ENCODE measurements at regions not wholly inside any gene's neighbourhood (a gene's known extent, or its start where the extent isn't known, plus 50 kb on each side); places are given as distances from the start of the nearest gene placed in this dataset.

DNA sequence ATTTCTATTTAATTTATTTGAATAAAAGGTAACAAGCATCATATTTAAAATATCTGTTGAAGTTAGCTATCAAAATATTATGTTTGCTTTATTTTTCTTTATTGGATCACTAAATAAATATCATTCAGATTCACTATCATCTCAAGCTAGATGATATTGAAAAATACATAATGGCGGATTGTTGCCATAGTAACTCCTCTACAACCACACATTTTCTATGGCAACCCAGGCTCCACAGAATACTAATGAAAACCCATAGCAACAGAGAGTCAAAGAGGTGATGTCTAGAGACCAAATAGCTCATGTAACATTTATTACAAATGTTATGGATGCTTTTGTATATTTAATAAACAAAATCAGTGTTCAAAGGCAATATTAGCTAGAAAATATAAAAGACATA lies 148.9 kb upstream of the CDK1 start:
- no peaks in the 10 kb centered on the region for H3K9me3 Mint-ChIP-seq
- no peak overlapping the region for H3K27ac Mint-ChIP-seq
- ChIA-PET POLR2A (no interaction called here), CTCF (interaction anchor here (1.6 kb wide), 1 partner anchor 17 kb away, joined by 13 read pairs; no protein-coding TSS in a partner anchor)
- peaks cover 1% of the 10 kb centered on the region for H3K27me3 Mint-ChIP-seq
- H3K4me3 Mint-ChIP-seq, result no peak overlapping the region
- no peaks in the 10 kb centered on the region for H3K36me3 Mint-ChIP-seq (ENCODE audit: low read depth)
- TF ChIP-seq, protein P1, sequence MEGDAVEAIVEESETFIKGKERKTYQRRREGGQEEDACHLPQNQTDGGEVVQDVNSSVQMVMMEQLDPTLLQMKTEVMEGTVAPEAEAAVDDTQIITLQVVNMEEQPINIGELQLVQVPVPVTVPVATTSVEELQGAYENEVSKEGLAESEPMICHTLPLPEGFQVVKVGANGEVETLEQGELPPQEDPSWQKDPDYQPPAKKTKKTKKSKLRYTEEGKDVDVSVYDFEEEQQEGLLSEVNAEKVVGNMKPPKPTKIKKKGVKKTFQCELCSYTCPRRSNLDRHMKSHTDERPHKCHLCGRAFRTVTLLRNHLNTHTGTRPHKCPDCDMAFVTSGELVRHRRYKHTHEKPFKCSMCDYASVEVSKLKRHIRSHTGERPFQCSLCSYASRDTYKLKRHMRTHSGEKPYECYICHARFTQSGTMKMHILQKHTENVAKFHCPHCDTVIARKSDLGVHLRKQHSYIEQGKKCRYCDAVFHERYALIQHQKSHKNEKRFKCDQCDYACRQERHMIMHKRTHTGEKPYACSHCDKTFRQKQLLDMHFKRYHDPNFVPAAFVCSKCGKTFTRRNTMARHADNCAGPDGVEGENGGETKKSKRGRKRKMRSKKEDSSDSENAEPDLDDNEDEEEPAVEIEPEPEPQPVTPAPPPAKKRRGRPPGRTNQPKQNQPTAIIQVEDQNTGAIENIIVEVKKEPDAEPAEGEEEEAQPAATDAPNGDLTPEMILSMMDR (IDR thresholded peaks at IDR 0.05), result no peak
- ATAC-seq, result no peak
- intact Hi-C loops (cut with micrococcal nuclease), result no loop called here
- no peak for DNase-seq
- no peaks in the 10 kb centered on the region for H3K4me1 Mint-ChIP-seq (ENCODE audit: low read depth)

GRCh38 chr10:60627778-60628748 lies 150.2 kb upstream of the CDK1 start:
- Mint-ChIP-seq H3K4me3 (no peak overlapping the region), H3K9me3 (no peaks in the 10 kb centered on the region), H3K27me3 (peaks cover 3% of the 10 kb centered on the region), H3K27ac (no peak overlapping the region), H3K36me3 (ENCODE audit: low read depth) (no peaks in the 10 kb centered on the region), H3K4me1 (ENCODE audit: low read depth) (no peaks in the 10 kb centered on the region)
- TF ChIP-seq, protein P1 (IDR thresholded peaks at IDR 0.05), result no peak
- POLR2A ChIA-PET, result no interaction called here
- CTCF ChIA-PET, result no interaction called here
- ATAC-seq (no peak), DNase-seq (no peak)
- intact Hi-C loops (cut with micrococcal nuclease), result no loop called here

DNA sequence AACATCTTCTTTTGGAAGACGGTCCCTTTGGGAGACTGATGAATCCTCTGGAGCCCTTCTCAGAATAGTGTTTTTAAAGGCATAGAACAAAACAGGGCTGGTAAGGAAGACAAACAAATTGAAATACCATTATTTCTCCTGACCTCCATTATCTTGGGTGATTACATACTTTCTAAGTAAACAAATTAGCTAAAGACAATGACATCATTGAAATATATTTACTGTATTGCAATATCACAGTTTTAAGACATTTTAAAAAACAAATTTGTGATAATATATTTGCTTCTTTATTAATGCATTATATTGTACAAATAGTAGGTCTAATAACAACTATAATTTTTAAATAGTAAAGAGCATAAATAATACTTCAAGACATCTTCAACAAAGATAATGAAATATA lies 152.2 kb upstream of the CDK1 start:
- no peaks in the 10 kb centered on the region for H3K9me3 Mint-ChIP-seq
- ATAC-seq (no peak), DNase-seq (no peak)
- H3K36me3 Mint-ChIP-seq (ENCODE audit: low read depth), result no peaks in the 10 kb centered on the region
- peaks cover 3% of the 10 kb centered on the region for H3K27me3 Mint-ChIP-seq
- no peak overlapping the region for H3K27ac Mint-ChIP-seq
- intact Hi-C loops (cut with micrococcal nuclease), result no loop called here
- no peaks in the 10 kb centered on the region for H3K4me1 Mint-ChIP-seq (ENCODE audit: low read depth)
- ChIA-PET CTCF (interaction anchor here (0.7 kb wide), 1 partner anchor 9 kb away, joined by 3 read pairs; no protein-coding TSS in a partner anchor), POLR2A (no interaction called here)
- no peak overlapping the region for H3K4me3 Mint-ChIP-seq
- TF ChIP-seq, protein P1 (IDR thresholded peaks at IDR 0.05), result no peak

DNA sequence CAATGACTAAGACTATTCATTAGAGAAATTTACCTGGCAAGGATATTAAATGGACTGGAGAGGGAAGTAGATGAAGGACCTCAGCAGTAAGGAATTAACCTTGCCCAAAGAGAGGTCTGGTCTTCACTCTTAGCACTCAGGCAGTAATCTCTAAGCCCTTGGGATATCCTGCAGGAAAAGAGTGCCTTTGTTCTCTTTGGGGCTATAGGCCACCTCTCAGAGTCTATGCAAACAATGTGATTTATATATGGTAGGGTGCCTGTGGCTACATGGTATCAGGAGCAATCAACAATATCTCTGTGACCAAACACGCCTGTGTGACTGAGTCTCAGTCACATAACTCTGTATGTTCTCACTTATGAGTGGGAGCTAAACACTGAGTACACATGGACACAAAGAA lies 154.7 kb upstream of the CDK1 start:
- DNase-seq (no peak), ATAC-seq (no peak)
- CTCF ChIA-PET, result no interaction called here
- intact Hi-C loops (cut with micrococcal nuclease), result no loop called here
- Mint-ChIP-seq H3K27ac (no peak overlapping the region), H3K4me1 (ENCODE audit: low read depth) (no peaks in the 10 kb centered on the region), H3K27me3 (peaks cover 3% of the 10 kb centered on the region), H3K4me3 (no peak overlapping the region), H3K9me3 (no peaks in the 10 kb centered on the region), H3K36me3 (ENCODE audit: low read depth) (no peaks in the 10 kb centered on the region)
- TF ChIP-seq, protein P1 (IDR thresholded peaks at IDR 0.05), result no peak
- POLR2A ChIA-PET, result no interaction called here

DNA sequence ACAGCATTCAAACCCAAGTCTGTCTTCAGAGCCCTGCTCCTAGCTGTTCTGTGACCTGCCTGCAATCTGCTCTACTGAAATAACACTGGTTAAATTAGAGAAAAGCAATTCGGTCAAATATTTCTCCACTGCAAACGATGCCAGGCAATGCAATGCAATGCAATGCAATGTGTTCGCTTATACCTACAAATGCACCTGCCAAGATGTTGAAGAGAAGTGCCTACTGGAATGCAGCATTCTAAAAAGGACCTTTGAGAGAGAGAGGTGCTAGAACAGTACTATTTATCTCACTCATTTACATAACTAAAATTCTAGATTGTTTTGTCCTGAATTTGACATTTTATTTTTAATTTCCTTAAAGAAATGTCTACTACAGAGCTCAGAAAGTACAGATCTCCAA lies 157.3 kb upstream of the CDK1 start:
- no peak overlapping the region for H3K27ac Mint-ChIP-seq
- no peaks in the 10 kb centered on the region for H3K36me3 Mint-ChIP-seq (ENCODE audit: low read depth)
- no peaks in the 10 kb centered on the region for H3K9me3 Mint-ChIP-seq
- H3K4me1 Mint-ChIP-seq (ENCODE audit: low read depth), result no peaks in the 10 kb centered on the region
- H3K27me3 Mint-ChIP-seq, result peaks cover 1% of the 10 kb centered on the region
- POLR2A ChIA-PET, result no interaction called here
- DNase-seq (no peak), ATAC-seq (no peak)
- intact Hi-C loops (cut with micrococcal nuclease), result no loop called here
- no peak overlapping the region for H3K4me3 Mint-ChIP-seq
- CTCF ChIA-PET, result interaction anchor here (0.7 kb wide), 1 partner anchor 150 kb away, joined by 3 read pairs; no protein-coding TSS in a partner anchor
- TF ChIP-seq, protein P1 (IDR thresholded peaks at IDR 0.05), result no peak
